Activated T-cell treated with anti-CD3 and anti-CD28 coated beads, Interleukin-2, amount 50 U/mL, for 72 hours (primary cell): ENCODE measurements at regions not wholly inside any gene's neighbourhood (a gene's known extent, or its start where the extent isn't known, plus 50 kb on each side); places are given as distances from the start of the nearest gene placed in this dataset.
"Not testable (repeated sequence)": the region's sequence is repeated elsewhere in the genome, so short reads cannot be mapped to it uniquely, and the experiment has no call there.

Experiments used
- ATAC-seq, 2 donors: fragments of 150-1000 bp; cut with Tn5 transposase; replicated peaks in 1 of 2; 2 replicates each; pipeline ENCODE4 v1.10.0; 2021; ENCODE audit warnings: moderate library complexity in 2 of 2, mild to moderate bottlenecking in 1 of 2
- DNase-seq, 2 donors: peaks; one replicate each; pipeline ENCODE4 v3.0.0; 2021 to 2022; ENCODE audit warnings: mixed read lengths in 1 of 2
- H3K27ac Mint-ChIP-seq: one replicate; pipeline ENCODE4 v1.8.0; 2022; ENCODE audit warnings: mild to moderate bottlenecking, moderate library complexity, mixed read lengths
- H3K27me3 Mint-ChIP-seq: one replicate; pipeline ENCODE4 v1.8.0; 2022; ENCODE audit warnings: low read depth, mixed read lengths
- H3K36me3 Mint-ChIP-seq, 2 donors: one replicate each; pipeline ENCODE4 v1.8.0; 2022; ENCODE audit warnings: mixed read lengths in 2 of 2, mild to moderate bottlenecking in 1 of 2; ENCODE audit not compliant: insufficient read depth in 2 of 2
- H3K4me1 Mint-ChIP-seq: one replicate; pipeline ENCODE4 v1.8.0; 2022; ENCODE audit warnings: low read depth, mixed read lengths
- H3K4me3 Mint-ChIP-seq, 2 donors: one replicate each; pipeline ENCODE4 v1.8.0; 2022; ENCODE audit warnings: mild to moderate bottlenecking in 2 of 2, mixed read lengths in 2 of 2, moderate library complexity in 2 of 2
- H3K9me3 Mint-ChIP-seq, 2 donors: one replicate each; pipeline ENCODE4 v1.8.0; 2022; ENCODE audit warnings: mixed read lengths in 2 of 2

GRCh38 chr4:189511581-189511980 is 429.1 kb upstream of the FRG1 start:
- H3K36me3 Mint-ChIP-seq: peaks cover 0 to 2% of the 10 kb centered on the region in 2 donors
- DNase-seq (no peak), ATAC-seq (no peak)
- no peaks in the 10 kb centered on the region for H3K4me1 Mint-ChIP-seq
- H3K27me3 Mint-ChIP-seq: no peaks in the 10 kb centered on the region
- no peak overlapping the region for H3K4me3 Mint-ChIP-seq
- peaks cover 2 to 6% of the 10 kb centered on the region in 2 donors for H3K9me3 Mint-ChIP-seq
- no peak overlapping the region for H3K27ac Mint-ChIP-seq

DNA sequence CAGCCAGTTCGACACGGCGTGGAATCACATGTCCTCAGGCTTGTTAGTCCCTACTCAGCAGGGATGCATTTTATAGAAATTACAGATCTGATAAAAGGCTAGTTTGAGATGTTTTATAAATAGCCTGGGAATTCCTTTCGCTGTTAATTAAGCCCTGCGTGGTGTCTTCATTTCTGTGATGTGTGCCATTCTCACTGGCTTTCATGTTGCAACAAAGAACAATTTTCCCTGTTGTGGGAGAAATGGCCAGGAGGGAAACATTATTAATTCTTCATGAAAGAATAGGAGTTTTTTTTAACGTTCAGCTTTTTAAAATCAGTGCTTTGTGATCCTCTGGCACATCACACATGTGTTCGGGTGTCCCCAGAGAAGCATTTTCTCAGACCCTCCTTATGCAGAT is 427.3 kb upstream of the FRG1 start:
- Mint-ChIP-seq H3K4me1 (no peaks in the 10 kb centered on the region), H3K27me3 (no peaks in the 10 kb centered on the region), H3K27ac (no peak overlapping the region), H3K36me3 (peaks cover 0 to 2% of the 10 kb centered on the region in 2 donors), H3K9me3 (peaks cover 2 to 6% of the 10 kb centered on the region in 2 donors), H3K4me3 (no peak overlapping the region)
- ATAC-seq: no peak
- no peak for DNase-seq

- no peak for ATAC-seq
- no peak overlapping the region for H3K4me3 Mint-ChIP-seq
These were observed 426.5 kb upstream of the FRG1 start for GRCh38 chr4:189514209-189514608.

DNA sequence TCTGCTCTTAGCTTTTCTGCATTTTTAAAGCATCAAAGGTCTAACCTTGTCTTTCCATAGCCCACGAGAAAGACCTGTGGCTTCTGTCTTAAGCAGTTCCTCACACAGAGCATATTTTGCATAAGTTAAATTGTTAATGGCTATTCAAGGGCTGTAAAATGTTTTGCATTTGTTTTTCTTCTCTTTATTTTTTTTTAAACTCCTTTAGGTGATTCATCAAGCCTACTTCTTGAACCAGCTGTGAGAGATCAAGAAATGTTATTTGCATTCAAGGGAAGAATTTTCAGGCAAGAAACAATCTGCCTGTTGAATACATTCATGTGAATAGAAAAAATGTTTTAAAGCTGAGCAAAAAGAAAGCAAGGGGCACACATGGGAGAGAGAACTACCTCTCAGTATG is 423.8 kb upstream of the FRG1 start:
- Mint-ChIP-seq H3K9me3 (peaks cover 0 to 2% of the 10 kb centered on the region in 2 donors), H3K27me3 (no peaks in the 10 kb centered on the region), H3K4me3 (no peak overlapping the region), H3K36me3 (peaks cover 0 to 2% of the 10 kb centered on the region in 2 donors), H3K27ac (no peak overlapping the region), H3K4me1 (no peaks in the 10 kb centered on the region)
- DNase-seq (no peak), ATAC-seq (no peak)

More at GRCh38 chr4:189514209-189514608, 426.5 kb upstream of the FRG1 start:
- no peaks in the 10 kb centered on the region for H3K4me1 Mint-ChIP-seq
- peaks cover 0 to 2% of the 10 kb centered on the region in 2 donors for H3K36me3 Mint-ChIP-seq
- no peak for DNase-seq
- peaks cover 2 to 6% of the 10 kb centered on the region in 2 donors for H3K9me3 Mint-ChIP-seq
- H3K27ac Mint-ChIP-seq: no peak overlapping the region
- no peaks in the 10 kb centered on the region for H3K27me3 Mint-ChIP-seq

DNA sequence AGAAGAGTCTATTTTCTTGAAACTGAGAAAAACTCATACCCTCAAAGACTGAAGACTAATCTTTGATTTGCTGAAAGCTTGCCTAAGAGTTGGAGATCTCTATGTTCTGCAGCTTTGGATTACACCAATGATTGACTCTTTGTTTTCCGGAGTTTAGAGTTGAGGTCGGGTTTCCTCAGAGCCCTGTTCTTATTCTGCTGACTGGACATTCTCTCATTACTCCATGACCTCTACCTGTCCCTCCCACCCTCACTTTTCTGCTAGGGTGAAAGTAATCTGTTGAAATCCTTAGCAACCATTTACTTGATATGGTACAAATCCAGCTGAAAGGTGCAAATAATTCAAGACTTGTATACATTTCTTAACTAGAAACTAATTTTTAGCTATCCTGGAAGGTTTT is 421.5 kb upstream of the FRG1 start:
- no peak overlapping the region for H3K4me3 Mint-ChIP-seq
- DNase-seq (no peak), ATAC-seq (no peak)
- H3K27me3 Mint-ChIP-seq: no peaks in the 10 kb centered on the region
- no peaks in the 10 kb centered on the region for H3K4me1 Mint-ChIP-seq
- H3K9me3 Mint-ChIP-seq: peaks cover under 1% of the 10 kb centered on the region in 2 donors
- H3K36me3 Mint-ChIP-seq: no peaks in the 10 kb centered on the region
- no peak overlapping the region for H3K27ac Mint-ChIP-seq

- ATAC-seq: no peak
These were observed 415.4 kb upstream of the FRG1 start for GRCh38 chr4:189525304-189525703.

GRCh38 chr4:189530848-189531247 is 409.8 kb upstream of the FRG1 start:
- H3K27ac Mint-ChIP-seq: no peak overlapping the region
- no peak for ATAC-seq
- no peak for DNase-seq
- peaks cover 2 to 13% of the 10 kb centered on the region in 2 donors for H3K9me3 Mint-ChIP-seq
- H3K36me3 Mint-ChIP-seq: peaks cover 3 to 8% of the 10 kb centered on the region in 2 donors
- H3K27me3 Mint-ChIP-seq: no peaks in the 10 kb centered on the region
- no peak overlapping the region for H3K4me3 Mint-ChIP-seq
- H3K4me1 Mint-ChIP-seq: no peaks in the 10 kb centered on the region

More at GRCh38 chr4:189525304-189525703, 415.4 kb upstream of the FRG1 start:
- H3K36me3 Mint-ChIP-seq: peaks cover 5 to 10% of the 10 kb centered on the region in 2 donors
- no peaks in the 10 kb centered on the region for H3K4me1 Mint-ChIP-seq
- no peaks in the 10 kb centered on the region for H3K27me3 Mint-ChIP-seq
- no peak overlapping the region for H3K4me3 Mint-ChIP-seq
- DNase-seq: no peak
- H3K9me3 Mint-ChIP-seq: peaks cover 8 to 14% of the 10 kb centered on the region in 2 donors
- H3K27ac Mint-ChIP-seq: no peak overlapping the region

DNA sequence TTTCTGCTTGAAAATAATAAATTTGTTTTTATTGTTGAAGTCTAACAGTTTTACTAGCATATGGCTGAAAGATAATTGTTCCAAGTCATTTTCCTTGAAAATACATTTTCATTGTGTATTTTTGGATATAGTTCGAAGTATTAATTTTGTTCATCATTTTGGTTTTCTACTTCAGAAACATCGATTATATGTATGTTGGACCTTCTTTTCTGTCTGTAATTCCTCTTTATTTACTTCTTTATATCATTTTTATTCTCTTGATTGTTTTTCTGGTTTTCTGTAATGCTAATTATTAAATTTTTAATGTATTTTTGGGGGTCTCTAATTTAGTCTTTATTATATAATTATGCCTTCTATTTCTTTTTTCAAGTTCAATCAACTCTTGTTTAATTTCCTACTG is 407.1 kb upstream of the FRG1 start:
- Mint-ChIP-seq H3K9me3 (peaks cover 5 to 8% of the 10 kb centered on the region in 2 donors), H3K4me3 (no peak overlapping the region), H3K36me3 (peaks cover 3% of the 10 kb centered on the region in 2 donors), H3K4me1 (no peaks in the 10 kb centered on the region), H3K27me3 (no peaks in the 10 kb centered on the region), H3K27ac (no peak overlapping the region)
- DNase-seq: no peak
- ATAC-seq: no peak

DNA sequence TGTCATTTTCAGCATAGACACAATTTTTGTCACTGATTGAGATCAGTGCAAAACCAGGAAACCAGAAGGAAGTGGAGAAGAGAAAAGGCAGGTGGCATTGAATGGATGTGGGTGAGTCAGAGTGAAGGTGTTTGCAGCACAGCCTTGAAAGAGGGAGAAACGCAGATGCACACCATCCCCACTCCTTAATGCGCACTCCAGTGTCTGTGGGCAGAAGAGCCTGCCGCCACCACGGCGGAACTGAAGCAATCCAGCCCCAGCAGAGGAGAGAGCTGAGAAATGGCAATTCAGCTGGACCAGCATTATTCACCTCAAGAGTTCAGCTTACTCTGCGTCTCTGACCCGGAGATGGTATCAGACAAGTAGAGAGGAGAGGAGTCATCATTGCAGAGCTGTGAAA is 393.1 kb upstream of the FRG1 start:
- no peaks in the 10 kb centered on the region for H3K4me1 Mint-ChIP-seq
- DNase-seq (no peak), ATAC-seq (no peak)
- H3K27me3 Mint-ChIP-seq: no peaks in the 10 kb centered on the region
- H3K27ac Mint-ChIP-seq: no peak overlapping the region
- H3K4me3 Mint-ChIP-seq: no peak overlapping the region
- H3K9me3 Mint-ChIP-seq: peaks cover 0 to 1% of the 10 kb centered on the region in 2 donors
- H3K36me3 Mint-ChIP-seq: no peaks in the 10 kb centered on the region

DNA sequence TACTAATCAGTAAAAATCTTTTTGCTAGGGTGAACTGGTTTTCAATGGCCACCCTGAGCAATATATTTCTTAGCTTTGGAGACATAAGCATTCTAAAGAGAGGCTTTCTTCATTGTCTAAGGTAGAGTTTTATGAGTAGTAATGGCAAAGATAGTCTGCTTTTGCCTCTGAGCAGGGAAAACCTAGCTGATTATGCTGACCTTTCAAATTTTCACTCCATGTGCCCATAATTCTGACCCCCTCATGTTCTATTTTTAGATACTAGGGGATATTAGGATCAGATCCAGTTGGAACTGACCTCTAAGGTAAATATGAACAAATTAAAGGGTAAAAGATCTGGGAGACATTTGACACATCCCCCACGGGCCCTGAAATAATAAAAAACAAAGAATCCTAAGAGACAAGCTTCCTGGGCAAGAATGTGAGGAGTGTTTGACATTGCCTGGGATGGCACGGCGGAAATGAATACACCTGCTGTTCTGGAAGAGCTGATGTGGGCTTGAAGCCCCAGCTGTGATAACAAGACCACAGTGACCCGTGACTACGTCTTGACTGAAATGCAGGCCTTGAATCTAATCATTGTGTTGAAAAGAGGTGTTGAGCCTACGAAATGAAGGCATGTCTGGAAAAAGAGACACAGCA is 392.1 kb upstream of the FRG1 start:
- ATAC-seq: no peak
- Mint-ChIP-seq H3K4me1 (no peaks in the 10 kb centered on the region), H3K9me3 (peaks cover 0 to 1% of the 10 kb centered on the region in 2 donors), H3K27me3 (no peaks in the 10 kb centered on the region), H3K36me3 (no peaks in the 10 kb centered on the region), H3K4me3 (no peak overlapping the region), H3K27ac (no peak overlapping the region)
- no peak for DNase-seq

DNA sequence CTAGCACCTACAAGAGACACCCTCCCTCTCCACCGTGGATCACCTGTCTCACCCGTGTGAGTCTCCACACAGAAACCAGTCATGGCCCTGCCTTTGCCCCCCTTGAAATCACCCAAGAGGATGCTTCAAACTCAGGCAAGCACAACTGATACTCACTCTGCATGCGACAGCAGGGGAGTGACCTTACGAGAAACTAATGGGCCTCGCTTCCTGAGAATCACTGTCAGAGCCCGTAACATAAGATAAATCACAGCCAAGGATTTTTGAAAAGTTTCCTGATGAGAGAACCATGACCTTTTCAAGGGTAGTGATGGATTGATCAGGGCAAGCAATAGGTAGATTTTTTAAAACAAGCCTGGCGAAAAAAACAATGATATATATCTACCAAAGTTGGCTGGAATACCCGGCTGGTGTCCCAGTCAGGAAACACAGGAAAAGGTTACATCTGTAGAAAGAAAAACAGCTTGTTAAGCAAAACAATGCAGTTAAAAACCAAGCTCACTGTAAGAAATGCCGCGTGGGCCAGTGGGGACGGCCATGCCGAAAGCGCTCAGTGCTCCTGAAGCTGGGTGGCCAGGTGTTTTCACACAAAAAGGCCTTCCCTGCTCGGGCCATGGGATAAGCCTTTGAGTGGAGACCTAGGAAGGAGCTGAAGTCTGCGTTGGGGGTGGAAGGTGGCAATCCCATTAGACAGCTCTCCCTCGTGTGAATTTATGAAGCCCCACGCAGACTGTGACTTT is 388.6 kb upstream of the FRG1 start:
- DNase-seq, H3K27ac Mint-ChIP-seq, H3K4me3 Mint-ChIP-seq: not testable (repeated sequence)

DNA sequence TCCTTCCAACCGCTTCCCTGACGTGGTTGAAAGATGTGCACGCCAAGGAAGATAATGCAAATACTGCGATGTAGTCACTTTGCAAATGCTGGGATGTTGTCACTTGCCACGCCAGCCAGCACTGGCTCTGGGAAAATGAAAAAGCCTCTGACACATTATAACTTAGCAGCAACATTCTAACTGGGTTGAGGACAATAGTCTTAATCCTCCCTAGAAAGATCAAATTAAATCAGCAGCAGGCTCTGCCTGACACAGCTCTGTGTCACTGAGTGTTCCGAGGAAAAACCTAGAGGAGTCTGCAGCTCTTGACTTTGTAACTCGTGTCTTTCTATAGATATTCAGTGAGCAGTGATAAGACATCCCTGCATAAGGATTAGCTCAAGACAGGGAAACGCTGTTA is 380.1 kb upstream of the FRG1 start:
- H3K4me1 Mint-ChIP-seq, H3K4me3 Mint-ChIP-seq, H3K36me3 Mint-ChIP-seq, ATAC-seq, H3K9me3 Mint-ChIP-seq, DNase-seq, H3K27me3 Mint-ChIP-seq, H3K27ac Mint-ChIP-seq: not testable (repeated sequence)

More for the DNA sequence above, 388.6 kb upstream of the FRG1 start:
- not testable (repeated sequence) for H3K4me1 Mint-ChIP-seq, ATAC-seq, H3K36me3 Mint-ChIP-seq, H3K9me3 Mint-ChIP-seq, H3K27me3 Mint-ChIP-seq

DNA sequence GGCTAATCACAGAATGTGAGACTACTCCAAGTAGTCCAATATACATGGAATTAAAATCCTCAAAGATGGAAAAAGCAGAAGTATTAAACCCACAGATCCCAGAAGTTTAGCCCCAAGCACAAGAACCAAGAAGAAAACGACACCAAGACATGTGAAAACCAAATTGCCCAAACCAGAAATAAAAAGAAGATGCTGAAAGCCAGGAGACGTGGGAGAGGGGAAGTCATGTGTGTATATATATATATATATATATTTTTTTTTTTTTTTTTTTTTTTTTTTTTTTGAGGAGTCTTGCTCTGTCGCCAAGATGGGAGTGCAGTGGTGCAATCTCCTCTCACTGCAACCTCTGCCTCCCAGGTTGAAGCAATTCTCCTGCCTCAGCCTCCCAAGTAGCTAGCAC is 376.9 kb upstream of the FRG1 start:
- not testable (repeated sequence) for H3K4me1 Mint-ChIP-seq, ATAC-seq, H3K9me3 Mint-ChIP-seq, DNase-seq, H3K27ac Mint-ChIP-seq, H3K27me3 Mint-ChIP-seq, H3K4me3 Mint-ChIP-seq, H3K36me3 Mint-ChIP-seq
